Fibroblast of lung (primary cell): ENCODE measurements at regions not wholly inside any gene's neighbourhood (a gene's known extent, or its start where the extent isn't known, plus 50 kb on each side); places are given as distances from the start of the nearest gene placed in this dataset.

Experiments
- CTCF ChIP-seq, 2 donors: IDR thresholded peaks in 1 of 2; conservative IDR thresholded peaks in 1 of 2; 1 replicate in 1 of 2; 2 replicates in 1 of 2; pipeline ENCODE4 v1.5.1; 2011 to 2012; ENCODE audit warnings: low read length in 2 of 2, control low read depth in 1 of 2, inconsistent platforms in 1 of 2, low read depth in 1 of 2, mild to moderate bottlenecking in 1 of 2
- EZH2 ChIP-seq: IDR thresholded peaks from 2 replicates; pipeline ENCODE4 v1.5.1; 2012; ENCODE audit warnings: low read length, control low read depth, mild to moderate bottlenecking; ENCODE audit errors: missing control alignments

GRCh38 chr17:59504821-59505220 is 60.6 kb upstream of the DHX40 start:
- TF ChIP-seq EZH2: no peak
- TF ChIP-seq CTCF (conservative IDR thresholded peaks at IDR 0.05 in 1 of 2, IDR thresholded peaks at IDR 0.05 in 1 of 2; ENCODE audit: low read depth in 1 of 2, low read length in 2 of 2): no peak
